Fibroblast of peridontal ligament (primary cell): ENCODE measurements at regions not wholly inside any gene's neighbourhood (a gene's known extent, or its start where the extent isn't known, plus 50 kb on each side); places are given as distances from the start of the nearest gene placed in this dataset.
"Not testable (repeated sequence)": the region's sequence is repeated elsewhere in the genome, so short reads cannot be mapped to it uniquely, and the experiment has no call there.

Experiments
- DNase-seq: peaks from one replicate; pipeline ENCODE4 v3.0.0-alpha.2; 2010; ENCODE audit errors: extremely low read depth

DNA sequence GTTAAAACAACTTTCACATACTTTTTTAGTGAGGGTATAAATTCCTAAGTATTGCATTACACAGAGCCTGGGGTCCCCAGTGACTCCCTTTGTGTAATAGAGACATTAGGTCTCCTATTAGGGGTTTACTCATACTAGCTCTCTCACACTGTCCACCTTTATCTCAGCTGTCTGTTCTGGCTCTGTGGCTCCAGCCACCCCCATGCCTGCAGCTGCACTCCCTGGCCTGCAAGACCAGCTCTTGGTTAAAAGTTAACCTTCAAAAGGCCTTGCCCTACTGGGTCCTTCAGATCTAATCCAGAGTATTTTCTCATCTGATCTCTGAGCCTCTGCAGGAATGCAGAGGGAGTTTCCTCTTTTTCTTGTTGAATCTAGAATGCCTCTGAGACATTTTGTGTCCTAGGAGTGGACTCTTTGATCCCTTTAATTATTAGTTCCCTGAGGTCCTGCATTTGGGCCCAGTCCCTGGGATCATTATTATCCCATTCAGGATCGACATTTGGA, 280.9 kb downstream of the PYDC2 start:
- not testable (repeated sequence) for DNase-seq

DNA sequence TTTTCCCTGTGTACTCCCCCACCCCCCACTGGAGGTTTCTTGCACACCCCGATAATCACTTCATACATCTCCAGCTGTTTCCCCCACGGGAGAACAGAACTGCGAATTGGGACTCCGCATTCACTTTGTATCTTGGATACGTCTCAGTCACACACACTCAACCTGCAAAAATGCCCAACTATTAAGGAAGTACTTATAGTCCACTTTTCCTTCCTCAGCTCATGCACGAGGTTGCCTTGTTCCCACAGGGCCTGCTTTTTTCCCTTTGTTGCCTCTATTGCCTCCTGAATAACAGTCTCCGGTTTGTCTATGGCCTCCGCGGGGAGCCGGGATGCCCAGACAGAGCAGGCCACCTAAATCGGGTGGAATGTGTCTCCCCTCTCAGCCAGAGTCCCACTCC, 282.3 kb downstream of the PYDC2 start:
- no peak for DNase-seq

DNA sequence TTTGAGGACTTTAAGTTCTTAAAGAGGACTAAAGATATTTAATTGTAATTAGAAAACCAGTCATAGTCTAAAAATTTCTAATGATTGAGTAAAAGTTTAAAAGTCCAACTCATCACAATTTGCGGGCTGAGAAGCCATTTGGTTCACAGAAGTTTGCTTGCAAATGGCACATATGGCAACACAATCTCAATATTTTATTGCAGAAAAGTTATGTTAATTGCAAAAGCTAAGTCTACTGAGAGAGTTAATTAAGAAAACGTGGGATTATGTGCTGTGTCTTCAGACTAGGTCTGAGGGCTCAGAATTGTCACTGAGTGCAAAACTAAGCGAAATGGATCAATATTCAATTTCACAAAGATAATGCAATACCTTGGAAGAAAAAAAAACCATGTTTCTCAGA, 289.7 kb downstream of the PYDC2 start:
- DNase-seq = no peak

DNA sequence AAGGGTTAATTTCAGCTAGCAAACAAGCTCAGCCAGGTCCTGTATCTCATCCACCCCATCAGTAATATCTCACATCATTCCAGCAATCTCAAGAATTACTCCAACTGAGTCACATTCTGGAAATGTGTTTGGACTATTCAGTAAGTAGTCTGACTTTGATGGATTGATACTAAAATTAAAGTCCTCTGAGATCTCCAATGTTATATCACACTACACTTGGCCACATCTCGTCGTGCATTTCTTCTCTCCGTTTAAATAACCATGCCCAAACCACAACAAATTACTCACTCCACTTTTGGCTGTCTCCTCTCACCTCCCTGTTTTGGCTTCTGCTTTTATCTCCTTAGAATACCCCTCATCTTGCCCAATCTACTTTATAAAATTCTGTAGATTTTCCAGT, 292.2 kb downstream of the PYDC2 start:
- DNase-seq = no peak

DNA sequence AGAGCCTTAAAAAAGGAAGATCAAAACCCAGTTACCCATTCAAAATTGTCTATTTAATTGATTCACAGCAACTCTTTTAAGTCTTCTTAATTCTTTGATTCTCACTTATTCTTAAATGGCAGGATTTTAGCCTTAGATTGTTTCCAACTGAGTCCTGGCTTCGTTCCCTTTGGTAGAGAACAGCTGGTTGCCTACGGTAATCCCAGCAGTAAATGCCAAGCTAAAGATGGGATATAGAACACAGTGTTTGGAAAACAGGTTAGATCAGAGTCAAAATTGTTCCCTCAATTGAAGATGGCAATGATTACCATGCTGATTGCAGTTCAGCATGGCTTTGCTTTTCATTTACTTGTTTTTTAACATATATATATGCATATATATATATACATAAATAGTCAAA, 300.9 kb downstream of the PYDC2 start:
- no peak for DNase-seq

DNA sequence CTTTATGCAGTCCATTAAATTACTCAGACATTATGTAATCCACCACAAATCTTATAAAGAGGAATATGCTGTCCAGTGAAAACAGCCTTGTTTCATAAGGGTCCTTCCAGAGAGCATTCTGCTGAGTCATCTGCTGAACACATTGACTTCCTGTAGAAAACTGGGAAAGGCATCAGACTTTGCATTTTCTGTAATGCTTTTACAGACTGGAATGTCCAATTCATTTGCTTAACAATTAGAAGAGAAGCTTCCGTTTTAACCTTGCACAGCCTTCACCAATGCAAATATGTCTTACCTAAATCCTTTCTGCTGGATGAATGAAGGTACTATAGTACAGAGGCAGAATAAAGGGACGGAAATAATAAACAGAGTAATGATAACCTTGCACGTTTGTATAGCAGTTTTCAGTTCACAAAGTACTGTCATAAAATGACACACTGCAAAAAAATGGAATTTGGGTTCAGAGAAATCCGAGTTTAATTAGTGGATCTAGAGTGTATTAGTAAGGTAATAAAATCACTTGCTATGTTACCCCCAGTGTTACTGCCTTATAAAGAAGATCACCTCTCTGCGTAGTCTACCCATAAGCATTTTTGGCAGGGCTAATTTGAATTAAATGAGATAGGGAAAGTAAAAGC, 301.5 kb downstream of the PYDC2 start:
- DNase-seq = peak; percentile 12

DNA sequence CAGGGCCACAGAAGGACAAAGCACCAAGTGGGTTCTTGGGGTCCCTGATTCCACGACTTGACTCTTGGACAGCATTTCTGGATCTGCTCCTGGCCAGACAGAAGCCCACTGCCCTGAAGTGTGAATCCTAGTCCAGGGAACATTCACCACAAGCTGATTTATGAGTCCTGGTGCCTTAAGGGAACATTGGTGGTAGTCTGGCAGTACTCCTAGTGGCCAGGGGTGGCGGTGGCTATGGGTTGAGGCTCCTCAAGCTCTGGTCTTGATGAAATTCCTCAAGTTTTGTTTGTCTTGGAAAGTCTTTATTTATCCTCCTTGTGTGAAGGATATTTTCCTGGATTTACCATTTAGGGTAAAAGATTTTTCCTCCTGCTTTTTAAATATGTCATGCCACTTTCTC, 307.5 kb downstream of the PYDC2 start:
- no peak for DNase-seq

DNA sequence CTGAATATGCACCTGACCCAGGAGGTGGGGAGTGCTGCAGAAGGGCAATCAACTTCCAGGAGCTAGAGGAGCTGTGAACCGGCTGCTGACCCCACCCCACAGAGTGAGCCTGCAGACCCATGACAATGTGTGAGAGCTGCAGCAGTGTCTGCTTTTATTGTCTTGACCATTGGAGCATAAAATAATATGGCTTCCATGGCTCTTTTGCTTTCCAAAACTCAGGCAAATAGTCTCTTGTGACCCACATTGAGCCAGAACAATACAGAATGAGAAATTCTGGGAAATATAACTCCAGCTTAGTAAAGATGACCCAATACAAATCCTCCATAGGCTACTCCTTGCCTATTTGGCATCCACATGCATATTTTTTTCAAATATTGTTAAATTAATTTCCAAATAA, 309.6 kb downstream of the PYDC2 start:
- no peak for DNase-seq

DNA sequence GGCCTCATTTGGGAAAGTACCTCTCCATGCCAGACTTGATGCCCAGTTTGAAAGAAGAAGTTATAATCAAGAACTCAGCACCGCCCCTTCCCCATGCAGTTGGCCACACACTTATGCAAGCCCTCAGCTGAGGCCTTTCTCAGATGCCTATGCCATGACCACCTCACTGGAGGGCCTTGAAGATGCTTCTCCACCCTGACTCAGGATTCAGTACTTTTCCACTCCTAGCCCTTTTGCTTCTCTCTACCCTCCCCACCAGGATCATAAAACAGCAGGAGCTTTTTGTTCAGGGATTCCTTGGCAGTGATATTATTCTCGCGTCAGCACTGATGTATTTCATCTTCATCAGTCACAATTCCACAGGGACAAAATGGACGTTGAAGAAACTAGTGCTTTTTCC, 313.5 kb downstream of the PYDC2 start:
- DNase-seq = peak; percentile 7

DNA sequence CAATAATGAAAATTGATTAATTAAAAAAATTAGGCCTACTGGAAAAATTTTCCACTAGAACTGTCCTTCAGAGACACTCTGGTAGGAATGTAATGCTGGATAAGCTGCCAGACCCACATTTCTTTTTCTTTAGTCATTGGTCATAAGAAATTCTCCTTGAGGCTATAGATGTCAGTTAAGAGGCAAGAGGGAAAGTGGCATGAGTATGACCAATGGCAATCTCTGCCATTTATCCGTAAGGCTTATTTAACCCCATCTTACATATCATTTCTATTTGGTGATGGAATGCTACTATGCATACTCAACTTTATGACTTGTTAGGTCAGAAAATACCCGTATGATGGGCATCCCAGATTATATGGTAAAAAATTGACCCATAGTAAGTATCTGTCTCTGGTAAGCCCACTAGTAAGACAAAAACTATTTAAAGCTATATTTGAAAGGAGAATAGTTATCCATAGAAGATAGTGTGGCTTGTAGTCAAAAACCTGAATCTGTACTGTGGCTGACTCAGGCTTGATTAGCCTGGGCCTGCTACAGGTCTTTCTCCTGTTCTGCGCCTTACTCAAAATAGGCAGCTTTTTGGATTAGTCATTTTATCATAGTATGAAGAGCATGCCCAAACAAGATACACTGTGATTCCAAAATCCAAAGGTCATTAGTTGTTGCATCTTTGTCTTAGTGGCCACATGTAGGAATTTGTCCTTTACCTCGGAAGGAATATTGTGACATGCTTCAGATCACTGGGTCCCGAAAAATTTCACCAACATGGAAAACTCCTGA, 314.7 kb downstream of the PYDC2 start:
- DNase-seq = peak; percentile 1

DNA sequence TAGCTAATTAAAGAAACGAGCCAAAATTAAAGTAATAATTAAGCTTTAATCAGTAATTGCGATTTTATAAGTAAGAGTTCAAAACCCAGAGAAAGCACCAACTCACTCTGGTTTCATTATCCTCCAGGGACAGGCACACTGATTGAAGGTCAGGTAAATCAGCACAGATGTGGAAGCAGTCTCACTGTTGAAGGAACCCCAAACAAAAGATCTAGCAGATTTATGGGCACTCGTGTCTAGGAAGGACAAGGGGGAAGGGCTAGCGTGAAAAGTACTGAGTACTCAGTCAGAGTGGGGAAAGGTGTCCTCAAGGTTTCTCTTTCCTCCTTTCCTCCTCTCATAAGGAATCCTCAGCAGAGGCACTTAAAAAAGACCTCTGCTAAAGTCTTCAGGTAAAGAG, 320.1 kb downstream of the PYDC2 start:
- no peak for DNase-seq

DNA sequence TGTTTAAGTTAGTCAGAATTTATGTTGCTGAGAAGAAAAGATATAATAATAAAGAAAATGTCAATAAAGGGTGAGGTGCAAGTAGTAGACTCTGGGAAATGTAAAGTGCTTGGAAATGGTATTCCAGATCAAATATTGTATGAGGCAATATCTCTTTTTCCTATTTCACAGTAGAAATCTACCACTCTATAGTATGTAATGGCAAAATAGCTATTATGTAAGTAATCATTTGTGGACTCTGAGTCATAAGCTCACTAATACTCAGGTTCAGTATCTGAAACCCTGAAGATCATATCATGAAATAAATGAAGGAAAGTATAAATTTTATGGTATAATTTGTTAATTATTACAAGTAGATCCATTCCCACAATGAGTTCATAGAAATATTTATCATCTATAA, 322.1 kb downstream of the PYDC2 start:
- no peak for DNase-seq

DNA sequence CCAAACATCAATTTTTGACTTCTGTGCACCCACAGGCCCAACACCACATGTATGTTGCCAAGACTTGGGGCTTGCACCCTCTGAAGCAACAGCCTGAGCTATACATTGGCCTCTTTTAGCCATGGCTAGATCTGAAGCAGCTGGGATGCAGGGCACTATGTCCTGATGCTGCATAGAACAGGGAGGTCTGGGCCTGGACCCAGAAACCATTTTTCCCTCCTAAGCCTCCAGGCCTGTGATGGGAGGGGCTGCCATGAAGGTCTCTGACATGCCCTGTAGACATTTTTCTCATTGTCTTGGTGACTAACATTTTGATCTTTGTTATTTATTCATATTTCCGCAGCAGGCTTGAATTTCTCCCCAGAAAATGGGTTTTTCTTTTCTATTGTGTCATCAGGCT, 330.0 kb downstream of the PYDC2 start:
- DNase-seq = no peak

DNA sequence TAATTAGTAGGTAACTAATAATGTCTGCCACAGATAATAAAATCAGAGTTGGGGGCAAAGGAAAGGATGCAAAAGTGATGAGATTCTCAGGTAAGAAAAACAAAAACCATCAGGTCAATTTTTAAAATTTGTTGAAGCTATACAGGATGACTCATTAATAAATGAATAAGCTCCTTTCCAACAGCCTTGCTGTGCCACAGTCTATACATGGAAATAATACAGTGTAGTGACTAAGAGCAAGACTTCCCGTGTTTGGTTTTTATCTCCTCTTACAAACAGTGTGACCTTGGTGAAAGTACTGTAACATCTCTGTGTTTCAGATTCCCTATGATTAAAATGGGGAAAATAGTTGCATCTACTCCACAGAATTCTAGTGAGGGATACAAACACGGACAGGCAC, 331.6 kb downstream of the PYDC2 start:
- no peak for DNase-seq

DNA sequence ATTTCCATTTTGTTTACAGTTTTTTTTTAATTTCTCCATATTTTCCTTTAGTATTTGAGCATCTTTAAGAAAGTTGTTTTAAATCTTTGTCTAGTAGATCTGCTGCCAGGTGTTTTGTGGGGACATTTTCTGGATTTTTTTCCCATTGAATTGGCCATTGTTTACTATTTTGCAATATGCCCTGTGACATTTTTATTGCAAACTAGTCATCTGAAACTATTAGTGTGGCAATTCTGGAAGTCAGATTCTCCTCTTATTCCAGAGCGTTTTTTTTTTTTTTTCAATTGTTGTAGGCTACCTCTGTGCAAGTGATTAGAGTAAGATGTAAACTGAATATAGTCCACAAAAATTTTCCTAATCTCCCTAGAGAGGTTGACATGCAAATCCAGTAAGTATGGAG, 334.2 kb downstream of the PYDC2 start:
- DNase-seq = no peak

DNA sequence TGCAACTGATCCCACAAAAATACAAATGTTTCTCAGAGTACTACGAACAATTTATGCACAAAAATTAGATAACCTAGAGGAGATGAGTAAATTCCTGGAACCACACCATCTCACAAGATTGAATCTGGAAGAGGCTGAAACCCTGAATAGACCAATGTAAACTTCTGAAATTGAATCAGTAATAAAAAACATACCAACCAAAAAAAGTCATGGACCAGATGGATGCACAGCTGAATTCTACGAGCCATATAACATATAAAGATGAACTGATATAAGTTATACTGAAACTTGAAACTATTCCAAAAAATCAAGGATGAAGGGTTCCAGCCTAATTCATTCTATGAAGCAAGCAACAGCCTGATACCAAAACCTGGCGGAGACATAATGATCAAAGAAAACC, 336.3 kb downstream of the PYDC2 start:
- no peak for DNase-seq

DNA sequence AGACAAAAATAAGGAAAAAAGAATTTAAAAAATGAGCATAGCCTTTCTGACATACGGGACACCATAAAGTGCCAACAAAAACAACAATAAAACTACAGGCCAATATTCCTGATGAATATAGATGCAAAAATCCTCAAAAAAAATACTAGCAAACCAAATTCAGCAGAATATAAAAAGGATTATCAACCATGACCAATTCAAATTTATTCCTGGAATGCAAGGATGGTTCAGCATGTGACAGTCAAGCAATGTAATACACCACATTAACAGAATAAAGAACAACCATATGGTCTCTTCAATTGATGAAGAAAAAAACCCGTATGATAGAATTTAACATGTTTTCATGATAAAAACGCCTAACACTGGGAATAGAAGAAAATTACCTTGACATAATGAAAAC, 341.7 kb downstream of the PYDC2 start:
- DNase-seq = no peak

DNA sequence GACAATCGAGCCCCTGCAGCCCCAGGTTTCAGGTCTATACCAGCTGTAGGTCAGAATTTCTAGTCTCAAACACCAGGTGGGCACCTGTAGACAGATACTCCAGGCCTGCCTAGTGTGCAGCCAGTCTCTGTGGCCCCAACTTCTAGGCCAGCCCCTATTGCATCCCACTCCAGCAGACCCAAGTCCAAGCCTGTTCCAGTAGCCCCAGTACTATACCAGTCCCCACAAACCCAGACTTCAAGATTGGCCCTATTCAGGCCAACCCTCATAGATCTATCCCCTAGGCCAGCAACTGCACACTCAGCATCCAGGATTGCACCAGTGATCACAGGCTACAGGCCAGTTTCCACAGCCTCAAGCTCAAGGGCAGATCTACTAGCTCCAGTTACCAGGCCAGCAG, 344.0 kb downstream of the PYDC2 start:
- no peak for DNase-seq

DNA sequence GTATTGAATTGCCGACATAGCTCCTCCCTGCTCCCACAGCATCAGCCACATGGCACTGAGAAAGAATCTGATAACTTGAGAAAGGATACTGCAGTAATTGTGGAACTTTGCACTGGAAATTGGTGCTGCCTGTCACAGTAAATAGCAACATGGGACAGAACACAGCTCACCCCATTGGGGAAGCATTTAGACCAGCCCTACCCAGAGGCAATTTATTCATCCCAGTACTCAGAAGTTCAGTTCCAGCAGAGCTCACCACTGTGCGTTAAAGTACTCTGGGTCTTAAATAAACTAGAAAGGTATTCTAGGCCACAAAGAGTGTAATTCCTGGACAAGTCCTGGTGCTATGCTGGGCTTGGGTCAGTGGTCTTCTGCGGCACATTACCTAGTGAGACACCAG, 347.1 kb downstream of the PYDC2 start:
- no peak for DNase-seq

DNA sequence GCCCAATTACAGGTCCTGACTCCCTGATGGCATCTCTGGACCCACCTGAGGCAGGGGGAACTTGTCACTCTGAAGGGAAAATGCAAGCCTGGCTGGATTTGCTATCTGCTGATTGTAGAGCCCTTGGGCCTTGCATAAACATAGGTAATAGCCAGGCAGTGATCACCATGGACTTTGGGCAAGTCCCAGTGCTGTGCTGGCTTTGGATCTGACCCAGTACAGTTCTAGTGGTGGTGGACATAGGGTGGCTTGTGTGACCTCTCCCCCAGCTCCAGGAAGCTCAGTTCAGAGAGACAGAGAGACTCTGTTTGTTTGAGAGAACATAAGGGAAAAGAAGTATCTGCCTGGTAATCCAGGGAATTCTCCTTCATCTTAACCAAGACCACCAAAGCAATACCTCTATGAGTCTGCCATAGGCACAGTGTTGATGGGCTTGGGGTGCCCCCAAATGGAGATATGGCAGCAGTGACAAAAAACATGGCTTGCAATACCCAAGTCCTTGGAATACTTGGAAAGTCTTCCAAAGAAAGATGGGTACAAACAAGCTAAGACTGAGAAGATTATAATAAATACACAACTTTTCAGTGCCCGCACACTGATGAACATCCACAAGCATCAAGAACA, 348.5 kb downstream of the PYDC2 start:
- DNase-seq = no peak

DNA sequence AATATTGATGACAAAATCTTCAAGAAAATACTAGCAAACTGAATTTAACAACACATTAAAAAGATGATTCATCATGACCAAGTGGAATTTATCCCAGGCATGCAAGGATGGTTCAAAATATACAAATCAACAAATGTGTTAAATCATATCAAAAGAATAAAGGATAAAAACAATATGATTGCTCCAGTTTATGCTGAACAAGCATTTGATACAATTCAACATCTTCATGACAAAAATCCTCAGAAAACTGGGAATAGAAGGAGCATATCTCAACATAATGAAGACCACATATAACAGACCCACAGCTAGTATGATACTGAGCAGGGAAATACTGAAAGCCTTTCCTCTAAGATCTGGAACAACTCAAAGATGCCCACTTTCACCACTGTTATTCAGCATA, 352.3 kb downstream of the PYDC2 start:
- no peak for DNase-seq

DNA sequence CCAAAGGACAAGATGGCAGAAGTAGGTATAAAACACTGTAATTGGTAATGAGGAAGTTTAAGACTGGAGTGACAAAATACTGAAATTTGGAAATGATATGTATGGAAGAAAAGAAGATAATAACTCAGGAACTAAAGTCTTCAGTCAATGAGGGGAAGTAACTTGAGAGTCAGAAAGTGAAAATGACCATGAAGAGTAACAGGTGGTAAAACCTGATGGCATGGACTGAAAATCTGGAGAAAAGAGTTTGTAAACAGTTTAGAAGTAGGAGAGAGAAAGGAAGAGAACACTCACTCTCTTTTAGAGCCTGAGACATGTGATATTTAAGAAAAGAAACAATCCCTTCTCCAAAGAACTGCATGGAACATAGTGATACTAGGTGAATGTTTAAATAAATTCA, 387.9 kb downstream of the PYDC2 start:
- no peak for DNase-seq

DNA sequence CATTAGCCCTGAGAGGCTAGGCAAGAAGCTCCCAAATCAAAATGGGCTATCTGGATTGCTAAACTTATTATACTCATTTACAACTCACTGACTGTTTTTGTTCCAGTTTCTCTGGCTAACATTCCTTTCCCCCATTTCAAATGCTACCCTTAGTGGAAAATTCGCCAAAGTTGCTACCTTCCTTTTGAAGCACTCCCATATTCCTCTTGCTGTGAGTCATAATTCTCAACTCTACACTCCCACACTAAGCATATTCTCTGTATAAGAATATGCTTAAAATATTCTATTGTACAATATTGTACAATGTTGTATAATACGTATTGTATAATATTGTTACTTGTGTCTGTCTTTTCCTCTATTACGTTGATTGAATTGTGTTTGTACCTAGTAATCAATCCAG, 398.6 kb downstream of the PYDC2 start:
- DNase-seq = no peak
